ENCODE measurements at regions not wholly inside any gene's neighbourhood (a gene's known extent, or its start where the extent isn't known, plus 50 kb on each side); places are given as distances from the start of the nearest gene placed in this dataset.

DNA sequence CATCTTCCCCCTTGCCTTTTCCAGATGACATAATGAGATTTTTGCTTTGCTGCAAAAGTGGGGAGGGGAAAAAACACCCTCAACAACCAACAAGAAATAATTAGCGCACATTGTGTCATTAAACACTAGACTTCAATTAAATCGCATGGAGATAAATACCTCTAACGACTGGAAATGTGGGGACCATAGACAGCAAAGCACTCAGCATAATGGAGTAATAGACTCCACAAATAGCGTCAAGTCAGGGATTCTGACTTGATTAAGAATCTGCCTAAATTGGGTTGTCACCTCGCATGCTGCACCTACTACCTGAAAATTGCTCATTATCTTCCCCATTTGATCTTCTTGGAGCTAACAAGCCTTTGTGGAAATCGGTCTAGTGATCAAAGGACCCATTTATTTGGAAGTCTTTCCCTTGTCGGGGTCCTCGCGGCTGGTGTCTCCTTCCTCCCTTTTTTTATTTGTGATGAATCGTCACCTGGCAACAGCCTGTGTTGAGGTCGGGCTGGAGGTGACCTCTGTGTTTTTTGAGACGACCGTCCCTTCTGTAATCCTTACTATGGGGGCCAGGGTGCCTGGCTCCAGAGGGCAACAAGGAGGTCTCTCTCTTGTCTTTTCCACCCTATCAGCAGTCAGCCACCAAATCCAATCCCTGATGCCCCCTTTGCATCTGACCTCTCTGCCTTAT is 75.3 kb upstream of the IGSF21 start:
- Histone ChIP-seq H3K9ac (ENCODE audit: low read length) (no peak overlapping the region), H3K27ac (ENCODE audit: low read depth, low read length) (no peak overlapping the region), H3K27me3 (ENCODE audit: insufficient read depth, low read length, poor library complexity) (no peaks in the 10 kb centered on the region)

GRCh38 chr1:18035145-18035544 is 72.5 kb upstream of the IGSF21 start:
- DNase-seq = no peak
- Histone ChIP-seq H2AK5ac (ENCODE audit: low read length) (no peak overlapping the region), H4K8ac (ENCODE audit: low read depth, low read length) (no peak overlapping the region), H3K4me1 (ENCODE audit: control insufficient read depth, low read depth, low read length) (no peaks in the 10 kb centered on the region), H3K4me3 (ENCODE audit: low read length) (no peak overlapping the region), H3K18ac (ENCODE audit: low read length) (no peak overlapping the region), H2BK120ac (ENCODE audit: low read depth, low read length) (no peak overlapping the region), H3K27ac (ENCODE audit: low read depth, low read length) (no peak overlapping the region), H3K56ac (ENCODE audit: low read length) (no peak overlapping the region), H3K36me3 (ENCODE audit: control insufficient read depth, insufficient read depth, low read length) (no peaks in the 10 kb centered on the region), H3K79me2 (ENCODE audit: control insufficient read depth, insufficient read depth, low read length) (no peaks in the 10 kb centered on the region), H3K27me3 (ENCODE audit: insufficient read depth, low read length, poor library complexity) (no peaks in the 10 kb centered on the region), H3K4me2 (ENCODE audit: low read length) (no peak overlapping the region), H2BK5ac (ENCODE audit: low read length) (no peak overlapping the region), H3K23ac (ENCODE audit: low read length) (no peak overlapping the region), H3K9ac (ENCODE audit: low read length) (no peak overlapping the region), H4K5ac (ENCODE audit: low read length) (no peak overlapping the region), H3K79me1 (ENCODE audit: low read length) (no peaks in the 10 kb centered on the region), H3K4ac (ENCODE audit: low read depth, low read length) (no peak overlapping the region), H2BK15ac (replicated peaks; ENCODE audit: low read depth) (no peak overlapping the region)
- no CpG with 5 or more reads among the region's 3 CpGs for WGBS (ENCODE audit: extremely low coverage, insufficient coverage, low lambda C conversion rate)

More for the DNA sequence above, 75.3 kb upstream of the IGSF21 start:
- no peak overlapping the region for H4K5ac ChIP-seq (ENCODE audit: low read length)
- no peaks in the 10 kb centered on the region for H3K79me2 ChIP-seq (ENCODE audit: control insufficient read depth, insufficient read depth, low read length)
- no peak overlapping the region for H2BK120ac ChIP-seq (ENCODE audit: low read depth, low read length)
- no peaks in the 10 kb centered on the region for H3K4me1 ChIP-seq (ENCODE audit: control insufficient read depth, low read depth, low read length)
- no peaks in the 10 kb centered on the region for H3K79me1 ChIP-seq (ENCODE audit: low read length)
- no CpG with 5 or more reads among the region's 13 CpGs for WGBS (ENCODE audit: extremely low coverage, insufficient coverage, low lambda C conversion rate)
- no peak overlapping the region for H3K18ac ChIP-seq (ENCODE audit: low read length)
- H2BK15ac ChIP-seq (replicated peaks; ENCODE audit: low read depth) = no peak overlapping the region
- no peak overlapping the region for H3K4me3 ChIP-seq (ENCODE audit: low read length)
- H3K4me2 ChIP-seq (ENCODE audit: low read length) = no peak overlapping the region
- H3K4ac ChIP-seq (ENCODE audit: low read depth, low read length) = no peak overlapping the region
- H4K8ac ChIP-seq (ENCODE audit: low read depth, low read length) = no peak overlapping the region
- H3K36me3 ChIP-seq (ENCODE audit: control insufficient read depth, insufficient read depth, low read length) = no peaks in the 10 kb centered on the region
- DNase-seq = peak; percentile 3
- H2AK5ac ChIP-seq (ENCODE audit: low read length) = no peak overlapping the region
- no peak overlapping the region for H3K23ac ChIP-seq (ENCODE audit: low read length)
- H3K56ac ChIP-seq (ENCODE audit: low read length) = no peak overlapping the region
- H2BK5ac ChIP-seq (ENCODE audit: low read length) = no peak overlapping the region

GRCh38 chr1:18037651-18038050 is 69.9 kb upstream of the IGSF21 start:
- Histone ChIP-seq H3K36me3 (ENCODE audit: control insufficient read depth, insufficient read depth, low read length) (no peaks in the 10 kb centered on the region), H3K4me1 (ENCODE audit: control insufficient read depth, low read depth, low read length) (no peaks in the 10 kb centered on the region), H3K4me2 (ENCODE audit: low read length) (no peak overlapping the region), H3K79me2 (ENCODE audit: control insufficient read depth, insufficient read depth, low read length) (no peaks in the 10 kb centered on the region), H3K56ac (ENCODE audit: low read length) (no peak overlapping the region), H2BK5ac (ENCODE audit: low read length) (no peak overlapping the region), H2AK5ac (ENCODE audit: low read length) (no peak overlapping the region), H2BK120ac (ENCODE audit: low read depth, low read length) (no peak overlapping the region), H4K5ac (ENCODE audit: low read length) (no peak overlapping the region), H3K4ac (ENCODE audit: low read depth, low read length) (no peak overlapping the region), H3K4me3 (ENCODE audit: low read length) (no peak overlapping the region), H2BK15ac (replicated peaks; ENCODE audit: low read depth) (no peak overlapping the region), H3K27me3 (ENCODE audit: insufficient read depth, low read length, poor library complexity) (no peaks in the 10 kb centered on the region), H3K79me1 (ENCODE audit: low read length) (no peaks in the 10 kb centered on the region), H3K18ac (ENCODE audit: low read length) (no peak overlapping the region), H3K9ac (ENCODE audit: low read length) (no peak overlapping the region), H3K23ac (ENCODE audit: low read length) (no peak overlapping the region), H4K8ac (ENCODE audit: low read depth, low read length) (no peak overlapping the region), H3K27ac (ENCODE audit: low read depth, low read length) (no peak overlapping the region)
- no peak for DNase-seq
- no CpG with 5 or more reads among the region's 1 CpG for WGBS (ENCODE audit: extremely low coverage, insufficient coverage, low lambda C conversion rate)

DNA sequence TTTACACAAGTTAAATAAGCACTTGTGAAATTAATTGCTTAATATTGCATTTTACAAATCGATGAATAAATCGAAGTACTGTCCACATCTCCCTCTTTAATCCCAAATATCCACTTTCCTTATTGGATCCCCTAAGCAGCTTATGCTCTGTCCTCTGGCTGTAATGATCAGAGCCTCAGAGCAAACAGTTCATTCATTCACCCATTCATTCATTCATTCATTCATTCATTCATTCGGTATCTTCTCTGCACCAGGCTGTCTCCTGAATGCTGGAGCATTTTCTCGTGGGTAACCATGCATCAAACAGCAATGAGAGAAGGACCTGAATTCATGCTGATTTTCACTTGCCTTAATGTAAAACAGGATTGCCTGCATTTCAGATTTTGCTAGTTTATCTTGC is 69.5 kb upstream of the IGSF21 start:
- H3K56ac ChIP-seq (ENCODE audit: low read length) = no peak overlapping the region
- H3K18ac ChIP-seq (ENCODE audit: low read length) = no peak overlapping the region
- H3K4me2 ChIP-seq (ENCODE audit: low read length) = no peak overlapping the region
- H3K9ac ChIP-seq (ENCODE audit: low read length) = no peak overlapping the region
- no peak overlapping the region for H2BK120ac ChIP-seq (ENCODE audit: low read depth, low read length)
- H3K79me2 ChIP-seq (ENCODE audit: control insufficient read depth, insufficient read depth, low read length) = no peaks in the 10 kb centered on the region
- H3K27ac ChIP-seq (ENCODE audit: low read depth, low read length) = no peak overlapping the region
- no peak overlapping the region for H2BK5ac ChIP-seq (ENCODE audit: low read length)
- H3K23ac ChIP-seq (ENCODE audit: low read length) = no peak overlapping the region
- DNase-seq = no peak
- H4K5ac ChIP-seq (ENCODE audit: low read length) = no peak overlapping the region
- no peaks in the 10 kb centered on the region for H3K79me1 ChIP-seq (ENCODE audit: low read length)
- H4K8ac ChIP-seq (ENCODE audit: low read depth, low read length) = no peak overlapping the region
- H3K4me1 ChIP-seq (ENCODE audit: control insufficient read depth, low read depth, low read length) = no peaks in the 10 kb centered on the region
- H3K27me3 ChIP-seq (ENCODE audit: insufficient read depth, low read length, poor library complexity) = no peaks in the 10 kb centered on the region
- no peak overlapping the region for H3K4ac ChIP-seq (ENCODE audit: low read depth, low read length)
- no peak overlapping the region for H3K4me3 ChIP-seq (ENCODE audit: low read length)
- WGBS (ENCODE audit: extremely low coverage, insufficient coverage, low lambda C conversion rate) = no CpG with 5 or more reads among the region's 4 CpGs
- no peak overlapping the region for H2BK15ac ChIP-seq (replicated peaks; ENCODE audit: low read depth)
- H2AK5ac ChIP-seq (ENCODE audit: low read length) = no peak overlapping the region
- no peaks in the 10 kb centered on the region for H3K36me3 ChIP-seq (ENCODE audit: control insufficient read depth, insufficient read depth, low read length)

GRCh38 chr1:18039102-18039501 is 68.5 kb upstream of the IGSF21 start:
- H3K4me1 ChIP-seq (ENCODE audit: control insufficient read depth, low read depth, low read length) = no peaks in the 10 kb centered on the region
- no peak overlapping the region for H3K4me3 ChIP-seq (ENCODE audit: low read length)
- no peak overlapping the region for H4K5ac ChIP-seq (ENCODE audit: low read length)
- H3K27ac ChIP-seq (ENCODE audit: low read depth, low read length) = no peak overlapping the region
- no peaks in the 10 kb centered on the region for H3K79me2 ChIP-seq (ENCODE audit: control insufficient read depth, insufficient read depth, low read length)
- H3K23ac ChIP-seq (ENCODE audit: low read length) = no peak overlapping the region
- WGBS (ENCODE audit: extremely low coverage, insufficient coverage, low lambda C conversion rate) = no CpG with 5 or more reads among the region's 1 CpG
- no peak overlapping the region for H3K4me2 ChIP-seq (ENCODE audit: low read length)
- no peak overlapping the region for H3K56ac ChIP-seq (ENCODE audit: low read length)
- H2AK5ac ChIP-seq (ENCODE audit: low read length) = no peak overlapping the region
- no peak overlapping the region for H3K9ac ChIP-seq (ENCODE audit: low read length)
- no peak overlapping the region for H2BK15ac ChIP-seq (replicated peaks; ENCODE audit: low read depth)
- no peak overlapping the region for H3K18ac ChIP-seq (ENCODE audit: low read length)
- no peak overlapping the region for H2BK120ac ChIP-seq (ENCODE audit: low read depth, low read length)
- no peak for DNase-seq
- H3K4ac ChIP-seq (ENCODE audit: low read depth, low read length) = no peak overlapping the region
- H3K27me3 ChIP-seq (ENCODE audit: insufficient read depth, low read length, poor library complexity) = no peaks in the 10 kb centered on the region
- no peaks in the 10 kb centered on the region for H3K36me3 ChIP-seq (ENCODE audit: control insufficient read depth, insufficient read depth, low read length)
- H4K8ac ChIP-seq (ENCODE audit: low read depth, low read length) = no peak overlapping the region
- no peak overlapping the region for H2BK5ac ChIP-seq (ENCODE audit: low read length)
- no peaks in the 10 kb centered on the region for H3K79me1 ChIP-seq (ENCODE audit: low read length)

- no peak overlapping the region for H3K9ac ChIP-seq (ENCODE audit: low read length)
- H3K79me1 ChIP-seq (ENCODE audit: low read length) = no peaks in the 10 kb centered on the region
- H2BK120ac ChIP-seq (ENCODE audit: low read depth, low read length) = no peak overlapping the region
- no peak for DNase-seq
- H4K5ac ChIP-seq (ENCODE audit: low read length) = no peak overlapping the region
- WGBS (ENCODE audit: extremely low coverage, insufficient coverage, low lambda C conversion rate) = no CpG with 5 or more reads among the region's 6 CpGs
- H4K8ac ChIP-seq (ENCODE audit: low read depth, low read length) = no peak overlapping the region
- H3K27ac ChIP-seq (ENCODE audit: low read depth, low read length) = no peak overlapping the region
- H3K23ac ChIP-seq (ENCODE audit: low read length) = no peak overlapping the region
- no peak overlapping the region for H3K18ac ChIP-seq (ENCODE audit: low read length)
- no peak overlapping the region for H3K4ac ChIP-seq (ENCODE audit: low read depth, low read length)
- H3K4me2 ChIP-seq (ENCODE audit: low read length) = no peak overlapping the region
- H2BK15ac ChIP-seq (replicated peaks; ENCODE audit: low read depth) = no peak overlapping the region
- H3K4me1 ChIP-seq (ENCODE audit: control insufficient read depth, low read depth, low read length) = no peaks in the 10 kb centered on the region
- H3K4me3 ChIP-seq (ENCODE audit: low read length) = no peak overlapping the region
- no peak overlapping the region for H2BK5ac ChIP-seq (ENCODE audit: low read length)
- H3K56ac ChIP-seq (ENCODE audit: low read length) = no peak overlapping the region
- no peak overlapping the region for H2AK5ac ChIP-seq (ENCODE audit: low read length)
- no peaks in the 10 kb centered on the region for H3K36me3 ChIP-seq (ENCODE audit: control insufficient read depth, insufficient read depth, low read length)
- no peaks in the 10 kb centered on the region for H3K79me2 ChIP-seq (ENCODE audit: control insufficient read depth, insufficient read depth, low read length)
- no peaks in the 10 kb centered on the region for H3K27me3 ChIP-seq (ENCODE audit: insufficient read depth, low read length, poor library complexity)
Observed at GRCh38 chr1:18041102-18041501, 66.5 kb upstream of the IGSF21 start.
